A673 (cell line): ENCODE measurements at regions not wholly inside any gene's neighbourhood (a gene's known extent, or its start where the extent isn't known, plus 50 kb on each side); places are given as distances from the start of the nearest gene placed in this dataset.

Source experiments
- BruUV-seq: library from RNA; stranded (reverse); fragments of 400-500 nt; replicated peaks from 2 replicates; lab custom pipeline; 2021; lab: Mats Ljungman, UMichigan
- CTCF ChIA-PET: fragments of 300-600 bp; sonication (Branson Sonifier 250); formaldehyde crosslinking; loops from one replicate; lab custom pipeline; 2022; ENCODE audit warnings: antibody characterized with exemption; lab: Charles Lee
- POLR2A ChIA-PET: fragments of 300-600 bp; sonication (Branson Sonifier 250); formaldehyde crosslinking; loops from one replicate; lab custom pipeline; 2022; ENCODE audit warnings: antibody characterized with exemption; ENCODE audit not compliant: low non-redundant PET; lab: Charles Lee
- DNase-seq: peaks from one replicate; pipeline ENCODE4 v3.0.0-alpha.2; 2015; ENCODE audit warnings: low spot score
- H3K27ac ChIP-seq: fragments of 200-600 bp; sonication (generic); 2 replicates; pipeline ENCODE4 v1.5.1; 2016; ENCODE audit warnings: mixed run types, low read depth, mild to moderate bottlenecking, mixed read lengths, antibody characterized with exemption, low read length; ENCODE audit not compliant: poor library complexity, severe bottlenecking
- H3K27me3 ChIP-seq: fragments of 200-600 bp; sonication (generic); replicated peaks from 2 replicates; pipeline ENCODE4 v1.6.1; 2017; ENCODE audit warnings: mixed run types, low read depth, mild to moderate bottlenecking, mixed read lengths, antibody characterized with exemption, low read length; ENCODE audit not compliant: insufficient read depth, poor library complexity
- H3K36me3 ChIP-seq: fragments of 200-600 bp; sonication (generic); 2 replicates; pipeline ENCODE4 v1.6.1; 2016; ENCODE audit warnings: mixed run types, mild to moderate bottlenecking, mixed read lengths, antibody characterized with exemption, low read length; ENCODE audit not compliant: insufficient read depth, poor library complexity, severe bottlenecking
- H3K4me1 ChIP-seq: fragments of 200-600 bp; sonication (generic); 2 replicates; pipeline ENCODE4 v1.6.1; 2017; ENCODE audit warnings: mixed run types, mild to moderate bottlenecking, mixed read lengths, antibody characterized with exemption, low read length; ENCODE audit not compliant: insufficient read depth, poor library complexity, severe bottlenecking
- H3K4me3 ChIP-seq: fragments of 200-600 bp; sonication (generic); 2 replicates; pipeline ENCODE4 v1.5.1; 2016; ENCODE audit warnings: low read depth, mixed run types, mild to moderate bottlenecking, mixed read lengths, low read length; ENCODE audit not compliant: poor library complexity, severe bottlenecking
- H3K9me3 ChIP-seq: fragments of 200-600 bp; sonication (generic); 2 replicates; pipeline ENCODE4 v1.6.1; 2016; ENCODE audit warnings: mixed run types, low read depth, mild to moderate bottlenecking, mixed read lengths, antibody characterized with exemption, low read length; ENCODE audit not compliant: poor library complexity, severe bottlenecking
- CTCF ChIP-seq: fragments of 300-800, 200-600 bp; sonication (generic); conservative IDR thresholded peaks from 2 replicates; pipeline ENCODE4 v1.5.1; 2017; ENCODE audit warnings: low read depth, mild to moderate bottlenecking, antibody characterized with exemption, low read length, moderate library complexity, mixed read lengths
- EZH2 ChIP-seq: fragments of 200-600 bp; sonication (generic); IDR thresholded peaks from 2 replicates; pipeline ENCODE4 v1.6.1; 2017; ENCODE audit warnings: borderline replicate concordance, low read depth, mild to moderate bottlenecking, mixed read lengths, antibody characterized with exemption, low read length; ENCODE audit not compliant: poor library complexity, severe bottlenecking
- intact Hi-C: fragments of 100-400 bp; cut with micrococcal nuclease; formaldehyde crosslinking; loops from one replicate; pipeline ENCODE4 v1.10.0; 2022; ENCODE audit not compliant: unreplicated experiment

DNA sequence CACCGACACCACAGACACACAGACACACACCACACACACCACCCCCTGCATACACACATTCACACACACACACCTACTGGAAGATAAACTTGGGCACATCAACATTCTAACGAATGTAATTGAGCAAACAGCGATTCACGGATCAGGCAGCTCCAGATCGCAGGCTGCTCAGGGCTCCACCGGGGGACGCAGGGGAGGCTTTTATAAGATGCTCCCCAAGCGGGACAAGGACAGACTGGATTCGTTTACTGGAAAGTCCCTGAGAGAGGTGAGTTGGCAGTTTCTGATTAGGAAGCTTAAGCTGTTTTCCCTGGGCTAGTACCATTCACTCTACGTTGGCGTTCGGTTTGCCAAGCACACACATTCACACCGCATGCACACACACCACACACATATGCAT is 281.3 kb downstream of the IRF8 start:
- BruUV-seq: no TSS peak
- intact Hi-C loops: no loop called here
- POLR2A ChIA-PET: no interaction called here
- no peak overlapping the region for H3K4me3 ChIP-seq
- H3K4me1 ChIP-seq: no peaks in the 10 kb centered on the region
- peaks cover 26% of the 10 kb centered on the region for H3K27me3 ChIP-seq
- CTCF ChIA-PET: no interaction called here
- no peaks in the 10 kb centered on the region for H3K9me3 ChIP-seq
- TF ChIP-seq EZH2 (no peak), CTCF (no peak)
- no peak overlapping the region for H3K27ac ChIP-seq
- no peak for DNase-seq
- H3K36me3 ChIP-seq: no peaks in the 10 kb centered on the region

GRCh38 chr16:86180780-86181179 is 281.8 kb downstream of the IRF8 start:
- DNase-seq: no peak
- ChIA-PET CTCF (no interaction called here), POLR2A (no interaction called here)
- no peak overlapping the region for H3K4me3 ChIP-seq
- intact Hi-C loops: no loop called here
- BruUV-seq: no TSS peak
- no peaks in the 10 kb centered on the region for H3K4me1 ChIP-seq
- no peaks in the 10 kb centered on the region for H3K36me3 ChIP-seq
- no peaks in the 10 kb centered on the region for H3K9me3 ChIP-seq
- peaks cover 31% of the 10 kb centered on the region for H3K27me3 ChIP-seq
- no peak overlapping the region for H3K27ac ChIP-seq
- TF ChIP-seq CTCF: no peak
- no peak for TF ChIP-seq EZH2

GRCh38 chr16:86181526-86181925 is 282.6 kb downstream of the IRF8 start:
- no peaks in the 10 kb centered on the region for H3K4me1 ChIP-seq
- POLR2A ChIA-PET: no interaction called here
- BruUV-seq: no TSS peak
- CTCF ChIA-PET: no interaction called here
- no peak overlapping the region for H3K27ac ChIP-seq
- no peaks in the 10 kb centered on the region for H3K9me3 ChIP-seq
- no peaks in the 10 kb centered on the region for H3K36me3 ChIP-seq
- TF ChIP-seq EZH2 (no peak), CTCF (no peak)
- intact Hi-C loops: no loop called here
- peaks cover 39% of the 10 kb centered on the region for H3K27me3 ChIP-seq
- no peak for DNase-seq
- no peak overlapping the region for H3K4me3 ChIP-seq
